ENCODE measurements at regions not wholly inside any gene's neighbourhood (a gene's known extent, or its start where the extent isn't known, plus 50 kb on each side); places are given as distances from the start of the nearest gene placed in this dataset.
"Not testable (repeated sequence)": the region's sequence is repeated elsewhere in the genome, so short reads cannot be mapped to it uniquely, and the experiment has no call there.

- no peak for DNase-seq
- H3K4me3 ChIP-seq: no peak overlapping the region
- H3K36me3 ChIP-seq: no peaks in the 10 kb centered on the region
- no peaks in the 10 kb centered on the region for H3K27me3 ChIP-seq
- peak; percentile 14 for ATAC-seq
- no peaks in the 10 kb centered on the region for H3K9me3 ChIP-seq
- H3K4me1 ChIP-seq: no peaks in the 10 kb centered on the region
- no peak for TF ChIP-seq CTCF (IDR thresholded peaks at IDR 0.05)
- no peak overlapping the region for H3K27ac ChIP-seq
- intact Hi-C loops (cut with DNase I): no loop called here
Measured at GRCh38 chr11:129557421-129557820, 181.8 kb downstream of the BARX2 start.

- Histone ChIP-seq H3K27ac (no peak overlapping the region), H3K27me3 (no peaks in the 10 kb centered on the region), H3K9me3 (no peaks in the 10 kb centered on the region), H3K4me3 (no peak overlapping the region), H3K36me3 (no peaks in the 10 kb centered on the region), H3K4me1 (no peaks in the 10 kb centered on the region)
- intact Hi-C loops (cut with DNase I): no loop called here
- ATAC-seq (peak; percentile 20), DNase-seq (no peak)
- no peak for TF ChIP-seq CTCF (IDR thresholded peaks at IDR 0.05)
Measured at GRCh38 chr11:129569007-129569406, 193.4 kb downstream of the BARX2 start.

GRCh38 chr11:129572667-129573066 lies 197.0 kb downstream of the BARX2 start:
- H3K4me1 ChIP-seq; H3K27ac ChIP-seq; DNase-seq; ATAC-seq; H3K27me3 ChIP-seq; intact Hi-C loops (cut with DNase I); H3K4me3 ChIP-seq; H3K36me3 ChIP-seq; H3K9me3 ChIP-seq: not testable (repeated sequence)

- no peaks in the 10 kb centered on the region for H3K36me3 ChIP-seq
- H3K9me3 ChIP-seq: no peaks in the 10 kb centered on the region
- no peak overlapping the region for H3K27ac ChIP-seq
- no peak for TF ChIP-seq CTCF (IDR thresholded peaks at IDR 0.05)
- intact Hi-C loops (cut with DNase I): no loop called here
- no peak for DNase-seq
- H3K4me1 ChIP-seq: no peaks in the 10 kb centered on the region
- ATAC-seq: no peak
- H3K4me3 ChIP-seq: no peak overlapping the region
- no peaks in the 10 kb centered on the region for H3K27me3 ChIP-seq
Measured at GRCh38 chr11:129573161-129573560, 197.5 kb downstream of the BARX2 start.

- H3K9me3 ChIP-seq: no peaks in the 10 kb centered on the region
- intact Hi-C loops (cut with DNase I): no loop called here
- no peaks in the 10 kb centered on the region for H3K27me3 ChIP-seq
- H3K4me1 ChIP-seq: no peaks in the 10 kb centered on the region
- no peak overlapping the region for H3K4me3 ChIP-seq
- DNase-seq (no peak), ATAC-seq (no peak)
- H3K27ac ChIP-seq: no peak overlapping the region
- no peak for TF ChIP-seq CTCF (IDR thresholded peaks at IDR 0.05)
- no peaks in the 10 kb centered on the region for H3K36me3 ChIP-seq
Measured at GRCh38 chr11:129574431-129574830, 198.8 kb downstream of the BARX2 start.

GRCh38 chr11:129576652-129577051 lies 201.0 kb downstream of the BARX2 start:
- Histone ChIP-seq H3K36me3 (no peaks in the 10 kb centered on the region), H3K27me3 (no peaks in the 10 kb centered on the region), H3K4me1 (no peaks in the 10 kb centered on the region), H3K27ac (no peak overlapping the region), H3K4me3 (no peak overlapping the region), H3K9me3 (no peaks in the 10 kb centered on the region)
- intact Hi-C loops (cut with DNase I): no loop called here
- ATAC-seq (no peak), DNase-seq (no peak)
- TF ChIP-seq CTCF (IDR thresholded peaks at IDR 0.05): no peak

Measured in upper lobe of right lung (tissue), 1 donor.